C4-2B (cell line): ENCODE measurements at regions not wholly inside any gene's neighbourhood (a gene's known extent, or its start where the extent isn't known, plus 50 kb on each side); places are given as distances from the start of the nearest gene placed in this dataset.

Source experiments
- ZFX ChIP-seq: fragments of 450-650 bp; IDR thresholded peaks from 2 replicates; pipeline ENCODE4 v1.6.1; 2017
- TF ChIP-seq, protein P1 (sequence below): fragments of 450-650 bp; conservative IDR thresholded peaks from 2 replicates; pipeline ENCODE4 v1.5.1; 2017; ENCODE audit warnings: mild to moderate bottlenecking

- TF ChIP-seq, protein P1, sequence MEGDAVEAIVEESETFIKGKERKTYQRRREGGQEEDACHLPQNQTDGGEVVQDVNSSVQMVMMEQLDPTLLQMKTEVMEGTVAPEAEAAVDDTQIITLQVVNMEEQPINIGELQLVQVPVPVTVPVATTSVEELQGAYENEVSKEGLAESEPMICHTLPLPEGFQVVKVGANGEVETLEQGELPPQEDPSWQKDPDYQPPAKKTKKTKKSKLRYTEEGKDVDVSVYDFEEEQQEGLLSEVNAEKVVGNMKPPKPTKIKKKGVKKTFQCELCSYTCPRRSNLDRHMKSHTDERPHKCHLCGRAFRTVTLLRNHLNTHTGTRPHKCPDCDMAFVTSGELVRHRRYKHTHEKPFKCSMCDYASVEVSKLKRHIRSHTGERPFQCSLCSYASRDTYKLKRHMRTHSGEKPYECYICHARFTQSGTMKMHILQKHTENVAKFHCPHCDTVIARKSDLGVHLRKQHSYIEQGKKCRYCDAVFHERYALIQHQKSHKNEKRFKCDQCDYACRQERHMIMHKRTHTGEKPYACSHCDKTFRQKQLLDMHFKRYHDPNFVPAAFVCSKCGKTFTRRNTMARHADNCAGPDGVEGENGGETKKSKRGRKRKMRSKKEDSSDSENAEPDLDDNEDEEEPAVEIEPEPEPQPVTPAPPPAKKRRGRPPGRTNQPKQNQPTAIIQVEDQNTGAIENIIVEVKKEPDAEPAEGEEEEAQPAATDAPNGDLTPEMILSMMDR = no peak
- TF ChIP-seq ZFX = no peak
These were observed 223.0 kb upstream of the P2RY1 start for GRCh38 chr3:152611905-152612304.
